Myocyte (in vitro differentiated cells): ENCODE measurements at regions not wholly inside any gene's neighbourhood (a gene's known extent, or its start where the extent isn't known, plus 50 kb on each side); places are given as distances from the start of the nearest gene placed in this dataset.

Experiments
- DNase-seq: peaks from one replicate; pipeline ENCODE4 v3.0.0-alpha.2; 2012; ENCODE audit warnings: low read depth

DNA sequence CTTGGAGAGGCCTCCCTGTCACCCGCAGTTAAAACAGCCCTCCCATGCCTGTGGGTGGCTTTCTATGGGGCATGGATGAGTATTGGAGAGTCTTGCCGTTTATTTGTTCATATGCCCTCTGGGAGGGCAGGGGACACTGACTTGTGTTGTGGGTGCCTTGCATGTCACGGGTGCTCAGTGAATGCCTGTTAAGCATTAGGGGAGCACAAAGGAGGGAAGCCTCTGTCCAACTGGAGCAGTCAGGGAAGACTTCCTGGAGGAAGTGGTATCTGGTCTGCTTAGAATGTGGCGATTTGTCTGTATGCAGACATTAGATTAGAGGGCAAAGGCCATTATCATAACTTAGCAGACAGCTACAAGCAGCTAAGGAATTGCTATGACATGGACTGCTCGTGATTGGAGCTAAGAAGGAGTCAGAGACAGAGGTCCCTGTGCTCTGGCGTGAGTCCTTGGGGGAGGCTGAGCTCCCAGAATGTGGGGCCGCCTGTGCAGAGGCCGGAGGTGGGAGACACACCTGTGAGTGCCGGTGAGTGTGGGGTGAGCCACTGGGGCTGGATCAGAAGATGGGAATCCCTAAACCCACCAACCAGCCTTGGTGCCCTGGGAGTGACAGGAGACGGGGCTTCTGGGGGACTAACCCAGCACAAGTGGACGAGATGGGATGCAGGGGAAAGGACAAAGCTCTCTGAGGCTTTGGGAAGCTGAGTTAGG, 286.1 kb downstream of the SEC14L1 start:
- no peak for DNase-seq

DNA sequence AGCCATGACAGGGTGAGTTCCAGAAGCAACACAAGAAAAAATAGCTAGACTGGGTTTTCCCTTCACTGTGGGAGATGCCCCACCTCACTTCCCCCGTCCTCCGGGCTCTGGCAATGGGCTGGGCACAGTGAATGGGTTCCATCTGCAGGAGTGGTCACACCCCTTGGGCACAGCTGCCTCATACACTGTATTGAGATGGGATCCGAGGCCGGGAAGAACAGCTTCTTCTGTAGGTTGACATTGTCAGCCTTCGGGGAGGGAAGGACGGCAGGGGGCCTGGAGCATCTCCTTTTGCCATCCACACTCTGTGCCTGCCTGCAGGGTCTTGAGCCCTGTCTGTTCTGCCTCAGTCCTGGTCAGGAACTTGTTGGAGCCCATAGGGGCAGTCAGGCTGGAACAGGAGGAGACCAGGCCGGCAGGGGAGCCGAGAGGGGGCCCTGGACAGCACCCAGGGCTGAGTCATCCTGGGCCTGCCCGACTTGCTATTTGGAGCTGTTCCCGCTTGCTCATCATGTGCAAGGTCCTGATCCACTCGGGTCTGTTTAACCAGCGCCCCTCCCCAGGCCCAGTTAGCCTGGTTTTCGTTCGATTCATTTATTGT, 286.7 kb downstream of the SEC14L1 start:
- peak; percentile 78 for DNase-seq

DNA sequence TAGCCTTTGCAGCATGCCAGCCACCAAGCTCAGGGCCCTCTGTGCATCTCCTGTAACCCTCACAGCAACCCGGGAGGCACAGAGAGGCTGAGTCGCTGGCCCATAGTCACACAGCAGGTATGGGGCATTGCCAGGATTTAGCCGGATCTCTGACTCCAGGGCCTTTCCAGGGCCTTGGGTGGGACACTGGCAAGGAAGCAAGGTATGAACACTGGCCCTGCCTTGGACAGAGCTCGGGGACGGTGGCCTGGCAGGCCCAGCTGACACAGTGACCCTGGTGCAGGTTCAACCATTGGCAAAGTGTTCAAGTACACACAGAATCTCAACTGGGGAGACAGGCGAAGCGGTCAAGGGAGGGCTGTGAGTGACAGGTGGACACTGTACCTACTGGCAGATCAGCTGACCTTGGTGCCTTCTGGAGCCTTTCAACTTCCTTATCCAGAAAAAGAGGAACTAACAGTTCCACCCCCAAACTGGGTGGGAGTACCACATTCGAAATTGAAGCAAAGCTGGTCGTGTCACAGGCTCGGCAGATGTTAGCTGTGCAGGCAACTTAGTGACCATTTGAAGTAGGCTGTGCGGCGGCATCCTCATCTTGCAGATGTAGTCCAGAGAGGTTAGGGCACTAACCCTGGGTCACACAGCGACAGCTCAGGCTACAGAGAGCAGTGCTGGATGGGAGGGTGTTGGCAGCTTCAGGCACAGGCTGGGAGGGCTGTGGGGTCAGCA, 287.4 kb downstream of the SEC14L1 start:
- no peak for DNase-seq

DNA sequence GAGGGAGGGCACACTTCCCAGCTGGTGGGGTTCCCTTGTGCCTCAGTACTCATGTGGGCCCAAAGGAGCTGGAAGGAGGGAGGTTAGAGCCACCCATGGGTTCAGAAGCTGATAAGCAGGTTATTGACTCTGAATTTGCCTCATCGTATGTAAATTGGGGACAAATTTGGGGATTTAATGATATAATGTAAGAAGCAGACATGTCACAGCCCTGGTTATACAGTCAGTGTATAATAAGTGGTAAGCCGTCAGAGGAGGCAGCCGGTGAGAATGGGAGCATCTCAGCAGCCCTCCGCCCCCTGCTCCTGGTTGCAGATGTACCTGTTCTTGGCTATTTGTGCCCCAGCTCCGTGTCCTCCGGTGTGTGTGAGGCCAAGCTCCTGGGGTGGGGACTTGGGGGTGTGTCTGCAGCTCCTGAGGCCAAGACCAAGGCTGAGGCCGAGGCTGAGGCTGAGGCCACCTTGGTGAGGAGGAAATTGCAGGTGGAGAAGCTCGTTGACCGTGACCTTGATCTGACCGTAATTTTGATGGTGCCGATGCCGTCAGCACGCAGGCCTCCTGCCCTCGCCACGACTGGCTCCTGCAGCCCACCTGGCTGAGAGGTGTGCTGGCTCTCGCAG, 288.1 kb downstream of the SEC14L1 start:
- no peak for DNase-seq

DNA sequence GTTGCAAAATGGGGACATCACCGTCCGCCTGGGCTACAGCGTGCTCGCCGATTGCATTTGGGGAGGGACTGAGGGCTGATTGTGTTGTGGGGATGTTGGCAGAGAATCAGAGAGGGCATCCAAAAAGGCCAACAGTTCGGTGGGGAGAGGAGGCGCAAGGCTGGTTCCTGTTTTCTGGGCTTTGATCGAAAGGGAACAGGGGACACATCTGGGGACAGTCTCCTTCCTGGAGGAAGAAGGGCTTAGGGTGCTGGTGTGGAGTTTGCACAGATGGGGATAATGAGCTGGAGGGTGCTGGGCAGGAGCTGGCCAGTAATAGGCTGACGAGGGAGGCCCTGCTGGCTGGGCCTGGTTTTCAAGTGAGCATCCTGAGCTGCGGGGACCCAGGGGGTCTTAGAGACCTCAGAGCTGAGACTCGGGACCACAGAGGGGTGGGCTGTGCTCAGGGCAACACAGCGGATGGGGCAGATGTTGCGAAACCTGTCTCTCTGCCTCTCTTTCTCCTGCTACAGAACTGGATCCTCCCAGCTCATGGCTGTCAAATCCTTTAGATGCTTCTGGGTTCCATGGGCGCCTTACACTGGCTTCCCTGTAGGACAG, 288.7 kb downstream of the SEC14L1 start:
- DNase-seq: no peak

DNA sequence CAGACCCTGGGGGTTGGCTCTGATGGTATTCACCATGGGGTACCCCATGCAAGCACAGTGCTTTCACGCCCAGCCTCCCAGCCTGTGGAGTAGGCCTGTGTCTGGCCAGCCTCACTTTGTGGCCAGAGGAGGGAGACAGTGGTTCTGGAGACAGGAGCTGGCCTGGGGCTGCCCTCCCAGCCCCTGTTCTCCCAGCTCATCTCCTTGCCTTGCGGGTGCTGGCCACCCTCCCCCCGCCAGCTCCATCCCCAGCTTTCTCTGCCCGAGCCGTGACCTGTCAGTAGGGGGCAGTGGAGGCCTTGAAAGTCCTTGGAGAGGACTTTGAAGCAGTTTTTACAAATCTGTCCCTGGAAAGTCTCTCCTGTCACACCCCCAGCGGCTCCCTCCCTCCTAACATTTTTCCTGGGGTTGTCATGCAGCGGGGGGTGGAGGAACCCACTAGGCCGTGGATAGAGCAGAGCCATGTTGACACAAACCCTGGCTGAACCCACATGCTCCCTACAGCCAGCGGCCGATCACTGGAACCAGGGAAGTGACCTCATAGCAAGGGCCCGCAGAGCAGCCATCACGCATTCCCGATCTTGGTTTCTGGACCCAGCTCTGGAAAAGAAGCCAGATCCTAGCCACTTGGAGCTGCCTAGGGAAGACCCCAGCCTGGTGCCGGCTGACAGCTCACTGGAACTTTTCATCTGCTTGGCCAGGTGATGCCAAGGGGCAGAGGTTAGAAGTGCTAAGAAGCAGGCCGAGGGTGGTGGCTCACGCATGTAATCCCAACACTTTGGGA, 289.4 kb downstream of the SEC14L1 start:
- DNase-seq: peak; percentile 97

DNA sequence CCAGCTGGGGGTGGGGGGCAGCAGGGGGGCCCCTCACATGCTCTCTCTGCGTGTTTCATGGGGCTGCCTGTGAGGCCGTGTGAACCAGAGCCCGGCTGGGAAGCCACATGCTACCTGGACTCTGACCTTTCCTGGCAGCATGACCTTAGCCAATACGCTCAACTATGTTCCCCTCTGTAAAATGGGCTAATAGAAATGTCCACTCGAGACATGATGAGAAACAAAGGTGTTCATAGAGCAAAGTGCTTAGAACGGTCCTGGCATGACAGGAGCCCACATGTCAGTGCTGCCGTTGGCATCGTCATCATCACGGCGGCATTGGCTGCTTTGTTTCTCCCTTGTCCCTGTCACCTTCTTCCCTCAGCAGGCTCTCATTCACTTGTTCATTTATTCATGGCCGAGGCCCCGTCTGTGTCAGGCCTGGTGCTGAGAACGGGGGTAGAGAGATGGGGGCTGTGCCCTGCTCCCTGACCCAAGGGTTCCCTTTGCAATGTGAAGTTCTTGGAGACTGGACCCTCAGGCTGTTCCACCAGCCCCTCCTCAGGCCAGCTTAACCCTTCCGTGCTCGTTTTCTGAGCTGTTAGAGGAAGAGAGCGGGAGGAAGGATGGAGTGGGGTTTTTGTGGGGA, 291.4 kb downstream of the SEC14L1 start:
- no peak for DNase-seq

DNA sequence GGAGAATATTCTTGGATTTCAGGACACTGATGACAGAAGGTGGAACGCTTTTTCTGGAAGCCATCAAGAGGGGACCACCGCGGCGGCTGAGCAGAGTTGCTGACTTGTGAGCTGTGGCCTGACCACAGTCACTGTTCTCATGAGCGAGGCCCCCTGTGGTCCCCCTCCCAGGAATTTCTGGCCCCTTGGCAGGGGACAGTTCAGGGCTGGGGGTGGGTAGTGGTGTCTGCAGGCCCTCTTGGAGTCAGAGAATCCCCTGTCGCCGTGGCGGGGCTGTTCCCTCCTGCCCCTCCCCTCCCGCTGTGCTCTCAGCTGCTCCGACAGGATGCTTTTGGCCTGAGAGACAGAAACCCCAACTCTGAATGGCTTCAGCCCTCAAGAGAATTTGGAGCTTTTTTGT, 292.0 kb downstream of the SEC14L1 start:
- DNase-seq: no peak

DNA sequence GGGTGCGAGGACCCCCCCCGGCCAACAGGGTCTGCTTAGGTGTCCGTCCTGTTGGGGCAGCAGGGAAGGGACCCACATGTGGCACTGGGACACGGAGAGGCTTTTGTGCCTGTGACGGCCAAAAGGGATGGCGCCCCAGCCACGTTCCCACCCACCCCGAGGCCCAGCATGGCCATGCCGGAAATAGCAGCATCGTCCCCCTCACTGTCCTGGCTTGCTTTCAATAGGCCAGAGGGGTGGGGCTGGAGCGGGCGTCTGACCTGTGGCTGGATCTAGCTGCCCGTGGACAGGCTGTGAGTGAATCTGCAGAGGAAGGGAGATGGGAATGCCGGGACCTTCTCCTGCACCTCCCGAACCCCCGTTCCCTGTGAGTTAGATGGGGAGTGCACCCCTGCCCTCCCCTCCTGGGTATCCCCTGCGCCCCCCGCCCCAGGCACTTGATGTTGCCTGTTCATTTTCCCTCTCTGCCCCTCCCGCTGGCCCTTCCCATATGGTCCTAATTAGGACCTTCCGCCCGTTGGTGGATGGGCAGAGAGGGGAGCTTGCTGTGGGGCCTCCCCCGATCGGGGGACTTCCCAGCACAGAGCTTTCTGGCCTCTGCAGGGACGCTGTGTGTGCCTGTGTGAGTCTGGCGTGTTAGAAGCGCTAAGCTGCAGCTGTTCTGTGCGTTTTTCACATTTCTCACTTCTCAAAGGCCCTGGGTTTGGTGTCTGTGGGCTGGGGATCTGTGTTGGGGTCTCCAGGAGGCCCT, 292.8 kb downstream of the SEC14L1 start:
- no peak for DNase-seq

DNA sequence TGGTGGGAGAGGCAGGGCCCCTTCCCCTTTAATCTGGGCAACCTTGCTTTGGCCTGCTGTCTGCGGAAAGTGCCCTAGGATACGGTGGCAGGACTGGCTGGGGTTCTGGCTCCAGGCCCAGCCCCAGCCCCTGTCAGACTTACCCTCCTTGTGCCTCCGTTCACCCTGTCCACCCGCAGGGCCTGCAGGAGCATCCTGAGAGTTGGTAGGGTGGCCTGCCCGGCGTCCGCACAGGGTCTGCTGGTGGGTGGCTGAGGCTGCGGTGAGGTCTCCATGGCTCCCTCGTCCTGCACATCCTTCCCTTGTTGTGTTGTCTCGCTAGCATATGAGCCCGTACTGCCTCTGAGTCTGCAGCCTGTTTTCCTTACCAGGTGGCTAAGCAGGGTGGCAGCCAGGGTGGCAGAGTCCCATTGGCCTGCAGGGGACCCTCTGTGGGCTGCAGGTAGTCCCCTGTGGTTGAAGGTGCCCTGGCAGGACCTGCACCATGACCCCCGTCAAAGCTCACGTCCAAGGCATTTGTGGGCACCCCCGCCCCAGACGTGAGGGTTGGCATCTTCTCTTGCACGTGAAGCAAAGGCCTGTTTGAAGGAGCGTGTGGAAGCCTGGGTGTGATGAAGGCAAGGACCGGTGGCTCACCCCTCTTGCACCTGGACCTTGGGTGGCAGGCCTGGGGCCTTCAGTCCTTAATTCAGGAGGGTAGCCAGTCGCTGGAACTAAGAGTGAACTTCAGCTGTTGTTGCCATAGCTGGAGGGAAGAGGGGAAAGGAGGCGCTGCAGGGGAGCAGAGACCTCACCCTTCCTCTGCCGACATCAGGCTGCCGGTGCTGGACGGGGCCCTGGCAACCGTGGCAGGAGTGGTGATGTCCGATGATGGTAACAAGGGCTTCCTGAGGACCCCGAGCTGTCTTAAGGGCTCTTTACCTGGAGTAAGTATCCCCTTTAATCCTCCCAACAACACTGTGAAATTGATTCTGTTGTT, 293.7 kb downstream of the SEC14L1 start:
- no peak for DNase-seq

DNA sequence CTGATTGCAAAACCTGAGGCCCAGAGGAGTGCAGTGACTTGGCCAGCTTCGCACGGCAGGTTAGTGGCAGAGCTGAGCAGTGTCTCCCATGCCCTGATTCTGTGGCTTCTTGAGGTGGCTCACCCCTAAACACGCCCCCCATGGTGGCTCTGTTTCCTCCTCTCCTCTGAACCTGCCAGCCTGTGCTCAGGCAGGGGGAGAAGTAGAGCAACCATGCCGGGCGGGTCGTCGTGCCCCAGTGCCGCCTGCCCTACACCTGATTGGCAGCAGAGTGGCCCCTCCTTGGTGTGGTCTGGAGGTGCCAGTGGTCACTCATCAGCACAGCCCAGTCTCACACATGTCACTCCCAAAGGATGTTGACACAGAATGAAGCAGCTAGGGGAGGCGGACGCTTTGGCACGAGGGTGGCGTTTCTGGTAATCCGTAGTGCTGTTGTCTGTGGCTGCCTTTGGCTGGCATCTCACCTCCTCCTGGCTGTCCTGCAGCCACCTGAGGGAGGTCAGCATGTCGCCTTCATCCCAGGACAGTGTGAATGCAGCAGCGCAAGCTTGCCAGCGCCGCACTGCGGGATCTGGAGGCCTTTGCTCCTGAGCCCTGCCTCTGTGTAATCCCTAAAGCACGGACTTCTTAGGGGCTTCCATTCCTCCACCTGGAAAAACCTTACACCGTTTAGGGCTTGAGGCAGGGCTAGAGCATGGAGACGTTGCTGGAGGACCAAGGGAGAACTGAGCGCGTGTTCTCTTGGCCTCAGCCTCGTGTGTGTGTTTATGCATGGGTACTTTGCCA, 294.7 kb downstream of the SEC14L1 start:
- DNase-seq: no peak

DNA sequence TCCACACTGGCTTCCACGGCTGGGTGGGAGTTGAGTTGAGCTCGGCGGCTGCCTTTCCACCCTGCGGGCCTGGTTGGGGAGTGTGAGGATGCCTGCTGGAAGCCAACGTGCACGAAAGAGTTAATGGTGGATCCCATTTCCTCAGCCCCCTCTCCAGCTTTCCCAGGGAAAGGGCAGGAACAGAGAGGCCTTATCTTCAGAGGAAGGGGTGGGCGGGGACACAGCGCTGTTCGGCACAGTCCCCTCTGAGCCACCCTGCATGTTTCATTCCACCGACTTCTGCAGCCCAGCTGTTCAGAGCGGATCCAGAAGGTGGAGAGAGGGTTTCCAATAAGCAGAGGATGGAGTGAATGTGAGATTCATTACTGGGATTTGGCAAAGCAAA, 295.3 kb downstream of the SEC14L1 start:
- no peak for DNase-seq

DNA sequence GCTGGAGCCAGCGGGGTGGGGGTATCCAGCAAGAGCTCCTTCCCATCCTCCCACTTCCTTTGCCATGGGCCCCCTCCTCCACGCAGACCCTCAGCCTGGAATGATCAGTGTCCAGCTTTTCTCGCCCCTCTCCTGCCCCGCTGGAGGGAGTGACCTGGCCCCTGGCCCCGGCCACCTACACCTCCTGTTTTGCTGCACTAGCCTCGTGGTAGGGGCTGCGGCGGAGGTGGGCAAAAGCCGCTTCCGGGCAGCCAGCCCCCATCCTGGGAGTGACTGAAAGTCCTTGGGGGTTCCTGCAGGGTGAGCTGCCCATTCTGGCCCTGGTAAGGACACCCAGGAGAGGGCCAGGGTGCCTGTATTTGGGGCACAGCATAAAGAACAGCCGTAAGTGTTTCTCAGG, 295.7 kb downstream of the SEC14L1 start:
- DNase-seq: no peak

DNA sequence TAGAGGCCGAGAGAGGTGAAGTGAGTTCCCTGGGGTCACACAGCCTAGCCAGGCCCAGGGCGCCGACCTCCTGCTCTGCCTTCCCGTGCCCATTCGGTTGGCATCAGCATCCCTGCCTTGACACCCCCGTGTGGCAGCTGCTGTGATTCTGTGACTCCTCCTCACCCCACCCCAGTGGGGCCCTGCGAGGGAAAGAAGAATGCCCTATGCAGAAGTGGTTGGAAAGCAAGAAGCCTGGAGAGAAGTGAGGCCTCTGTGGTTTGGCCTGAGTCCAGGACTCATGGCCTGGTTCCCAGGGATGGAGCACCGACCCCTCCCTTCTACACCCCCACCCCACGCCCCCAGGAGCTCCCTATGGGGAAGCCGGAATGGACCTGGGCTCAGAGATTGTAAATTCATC, 296.2 kb downstream of the SEC14L1 start:
- DNase-seq: peak; percentile 87

DNA sequence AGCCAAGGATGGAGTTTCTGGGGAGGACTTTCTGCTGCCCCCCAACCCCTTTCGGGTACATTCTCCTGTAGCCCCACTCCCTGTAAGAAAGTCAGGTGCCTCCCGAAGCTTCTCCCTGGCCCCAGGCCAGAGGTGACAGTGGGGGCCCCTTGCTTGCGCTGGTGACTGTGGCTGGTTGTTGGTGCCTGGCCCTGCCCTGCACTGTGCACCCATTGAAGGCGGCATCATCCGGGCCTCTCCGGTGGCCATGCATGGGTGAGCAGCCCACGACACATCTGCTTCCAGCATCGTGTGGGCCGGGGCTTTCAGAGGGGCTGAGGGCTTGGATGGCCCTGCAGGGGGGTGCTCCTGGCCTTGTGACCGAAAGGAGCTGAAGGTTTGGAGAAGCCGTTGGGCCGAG, 297.0 kb downstream of the SEC14L1 start:
- no peak for DNase-seq

DNA sequence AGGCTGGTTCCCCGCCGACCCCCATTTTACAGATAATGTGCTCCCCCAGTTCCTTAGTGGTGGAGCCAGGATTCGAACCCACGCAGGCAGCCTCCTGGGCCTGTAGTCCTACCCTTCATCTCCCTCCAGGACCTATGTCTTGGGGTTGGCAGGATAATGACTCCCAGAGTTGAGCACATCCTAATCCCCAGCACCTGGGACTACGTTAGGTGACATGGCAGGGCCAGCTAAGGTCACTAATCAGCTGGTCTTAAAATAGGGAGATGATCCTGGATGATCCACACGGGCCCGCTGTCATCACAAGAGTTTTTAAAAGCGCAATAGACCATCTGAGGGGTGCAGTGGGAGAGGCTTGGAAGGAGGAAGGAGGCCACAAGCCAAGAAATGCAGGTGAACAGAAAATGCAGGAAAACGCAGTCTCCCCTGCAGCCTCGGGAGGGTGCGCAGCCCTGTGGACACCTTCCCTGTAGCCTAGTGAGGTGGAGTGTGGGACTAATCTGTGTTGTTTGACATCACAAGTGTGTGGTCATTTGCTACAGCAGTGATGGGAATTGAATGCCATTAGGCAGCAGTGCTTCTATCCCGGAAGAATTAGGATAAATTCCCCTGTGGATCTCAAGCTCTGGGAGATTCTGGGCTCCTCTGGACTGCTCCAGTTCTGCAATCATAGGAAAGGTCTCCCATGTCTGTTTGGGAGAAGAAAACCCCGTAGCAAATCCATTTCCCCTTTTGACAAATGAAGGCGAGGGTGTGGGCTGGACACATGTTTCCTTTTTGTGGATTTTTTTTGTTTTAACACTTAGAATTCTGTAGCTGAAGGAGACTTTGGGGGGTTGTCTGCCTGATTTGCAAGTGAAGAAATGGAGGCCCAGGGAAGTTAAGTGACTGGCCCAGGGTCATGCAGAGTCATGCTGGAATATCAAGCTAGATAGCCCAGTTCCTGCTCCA, 297.7 kb downstream of the SEC14L1 start:
- no peak for DNase-seq
